Activated T-cell treated with anti-CD3 and anti-CD28 coated beads, Interleukin-2, amount 50 U/mL, for 4 hours (primary cell): ENCODE measurements at regions not wholly inside any gene's neighbourhood (a gene's known extent, or its start where the extent isn't known, plus 50 kb on each side); places are given as distances from the start of the nearest gene placed in this dataset.

Experiments
- ATAC-seq, 2 donors: fragments of 200-7000 bp; cut with Tn5 transposase; one replicate each; pipeline ENCODE4 v1.10.0; 2021
- DNase-seq: peaks from one replicate; pipeline ENCODE4 v3.0.0-alpha.2; 2020
- H3K27me3 Mint-ChIP-seq: one replicate; pipeline ENCODE4 v1.8.0; 2021; ENCODE audit warnings: low read depth, mixed read lengths
- H3K36me3 Mint-ChIP-seq: one replicate; pipeline ENCODE4 v1.8.0; 2022; ENCODE audit warnings: mixed read lengths; ENCODE audit not compliant: insufficient read depth
- H3K4me1 Mint-ChIP-seq: one replicate; pipeline ENCODE4 v1.8.0; 2021; ENCODE audit warnings: low read depth, mixed read lengths
- H3K4me3 Mint-ChIP-seq: one replicate; pipeline ENCODE4 v1.8.0; 2021; ENCODE audit warnings: mild to moderate bottlenecking, moderate library complexity, mixed read lengths
- H3K9me3 Mint-ChIP-seq: one replicate; pipeline ENCODE4 v1.8.0; 2021; ENCODE audit warnings: mixed read lengths

DNA sequence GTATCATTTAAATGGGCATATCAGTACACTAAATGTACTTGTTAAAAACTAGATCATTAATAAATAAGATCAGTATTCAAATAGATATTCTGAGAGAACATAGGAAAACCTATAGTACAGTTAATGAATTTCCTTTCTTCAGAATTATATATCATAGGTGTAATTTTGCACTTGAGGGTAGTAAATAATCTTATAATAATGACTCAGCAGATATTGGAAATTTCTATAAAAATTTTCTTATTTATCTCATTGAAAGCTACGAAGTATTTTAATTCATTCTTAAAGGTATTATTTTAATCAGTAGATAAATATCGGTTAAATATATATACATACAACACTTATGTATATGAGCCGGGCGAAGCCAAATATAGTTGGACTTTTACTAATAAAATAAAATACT, 300.9 kb upstream of the SOX2 start:
- H3K36me3 Mint-ChIP-seq, result no peaks in the 10 kb centered on the region
- no peak overlapping the region for H3K4me3 Mint-ChIP-seq
- DNase-seq (no peak), ATAC-seq (no peak)
- peaks cover 16% of the 10 kb centered on the region for H3K9me3 Mint-ChIP-seq
- H3K27me3 Mint-ChIP-seq, result no peaks in the 10 kb centered on the region
- H3K4me1 Mint-ChIP-seq, result no peaks in the 10 kb centered on the region

DNA sequence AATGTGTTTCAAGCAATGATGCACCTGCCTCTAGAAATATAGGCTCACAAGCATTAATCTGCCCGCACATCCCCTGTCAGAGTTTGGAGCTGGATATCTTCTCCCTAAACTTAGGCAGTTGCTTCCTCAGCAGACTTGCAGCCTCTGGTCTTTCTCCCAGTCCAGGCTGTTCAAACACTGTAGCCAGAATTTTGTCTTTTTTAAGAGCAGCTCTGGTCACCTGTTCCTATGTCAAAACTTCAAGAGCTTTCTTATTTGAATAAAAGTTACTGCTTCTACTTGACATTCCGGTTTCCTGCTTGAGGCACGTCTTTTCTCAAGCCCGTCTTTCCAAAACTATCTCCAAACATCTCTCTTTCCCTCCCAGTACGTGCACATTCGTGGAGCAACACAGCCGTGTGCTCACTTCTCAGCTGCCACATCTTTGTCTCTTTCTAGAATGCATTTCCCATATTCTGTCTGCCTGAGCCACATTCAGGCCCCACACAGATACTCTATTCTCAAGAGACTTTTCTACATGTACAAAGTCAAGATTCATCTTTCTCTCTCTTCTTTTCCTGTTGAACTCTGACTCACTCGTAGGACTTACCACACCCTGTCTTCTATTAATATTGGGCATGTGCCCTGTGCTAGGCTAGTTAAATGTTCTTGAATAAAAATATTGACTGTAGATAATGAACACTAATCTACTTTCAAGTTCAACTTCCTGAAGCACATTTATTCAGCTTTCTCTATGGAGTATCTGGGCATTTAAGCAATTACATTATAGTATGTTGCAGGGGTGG, 307.7 kb upstream of the SOX2 start:
- H3K9me3 Mint-ChIP-seq, result peaks cover 13% of the 10 kb centered on the region
- H3K36me3 Mint-ChIP-seq, result no peaks in the 10 kb centered on the region
- ATAC-seq (no peak), DNase-seq (no peak)
- H3K4me1 Mint-ChIP-seq, result no peaks in the 10 kb centered on the region
- H3K27me3 Mint-ChIP-seq, result no peaks in the 10 kb centered on the region
- no peak overlapping the region for H3K4me3 Mint-ChIP-seq

DNA sequence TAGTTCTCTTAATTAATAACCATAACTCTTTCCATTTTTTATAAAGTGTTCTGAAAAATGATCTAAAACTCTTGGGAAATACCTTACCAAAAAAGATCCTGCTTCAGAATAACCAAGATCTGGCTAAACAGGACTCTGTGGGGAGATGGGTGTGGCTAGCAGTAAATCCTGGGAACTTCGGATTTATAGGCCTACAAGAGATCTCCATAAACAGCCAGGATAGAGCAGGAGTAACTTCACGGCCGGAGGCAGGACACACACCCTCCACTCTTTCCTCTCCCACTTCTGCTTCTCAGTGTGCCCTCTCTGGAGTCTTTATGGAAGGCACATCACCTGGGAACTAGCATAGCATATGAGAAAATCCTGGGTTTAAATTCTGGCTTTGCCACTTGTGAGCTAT, 309.4 kb upstream of the SOX2 start:
- H3K4me3 Mint-ChIP-seq, result no peak overlapping the region
- no peaks in the 10 kb centered on the region for H3K4me1 Mint-ChIP-seq
- ATAC-seq (no peak), DNase-seq (no peak)
- H3K9me3 Mint-ChIP-seq, result peaks cover 9% of the 10 kb centered on the region
- H3K36me3 Mint-ChIP-seq, result no peaks in the 10 kb centered on the region
- no peaks in the 10 kb centered on the region for H3K27me3 Mint-ChIP-seq

GRCh38 chr3:181384970-181385369, 326.8 kb upstream of the SOX2 start:
- H3K36me3 Mint-ChIP-seq, result no peaks in the 10 kb centered on the region
- no peak overlapping the region for H3K4me3 Mint-ChIP-seq
- DNase-seq, result no peak
- no peak for ATAC-seq
- peaks cover 12% of the 10 kb centered on the region for H3K9me3 Mint-ChIP-seq
- H3K4me1 Mint-ChIP-seq, result no peaks in the 10 kb centered on the region
- H3K27me3 Mint-ChIP-seq, result no peaks in the 10 kb centered on the region

DNA sequence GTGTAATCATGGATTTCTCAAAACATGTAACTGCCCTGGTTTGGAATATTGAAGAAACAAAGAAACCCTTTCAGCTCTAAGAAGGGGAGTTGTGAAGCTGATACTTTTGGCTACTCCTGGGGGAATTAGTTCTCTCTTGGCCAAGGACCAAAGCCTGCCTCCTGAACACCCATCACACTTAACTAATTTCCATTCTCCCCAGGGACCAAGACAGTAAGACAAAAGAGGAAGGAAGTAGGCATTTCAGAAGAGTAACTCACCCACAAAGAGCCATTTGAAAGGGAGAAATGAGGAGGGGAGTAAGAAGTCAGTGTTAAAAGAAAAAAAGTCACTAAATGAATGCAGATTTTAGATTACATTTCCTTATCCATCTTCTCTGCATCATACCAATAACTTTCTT, 328.0 kb upstream of the SOX2 start:
- Mint-ChIP-seq H3K4me3 (no peak overlapping the region), H3K4me1 (no peaks in the 10 kb centered on the region), H3K9me3 (peaks cover 12% of the 10 kb centered on the region), H3K27me3 (no peaks in the 10 kb centered on the region), H3K36me3 (no peaks in the 10 kb centered on the region)
- no peak for ATAC-seq
- DNase-seq, result no peak

DNA sequence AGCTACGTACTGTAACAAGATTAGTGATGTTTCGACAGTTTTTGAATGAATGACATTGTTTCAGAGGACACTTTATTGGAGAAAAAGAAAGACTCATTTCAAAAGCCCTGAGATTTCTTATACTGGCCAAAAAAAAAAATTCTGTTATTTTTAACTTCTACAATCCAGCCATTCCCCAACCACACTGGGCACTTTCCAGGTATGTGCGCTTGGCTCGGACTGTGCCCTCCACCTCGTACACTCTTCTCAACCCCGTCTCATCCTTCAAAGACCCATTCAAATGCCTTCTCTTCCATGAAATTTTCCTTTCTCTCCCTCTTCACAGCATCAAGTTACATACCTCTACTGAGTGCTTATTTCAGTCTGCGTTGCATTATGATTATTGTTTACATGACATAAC, 328.5 kb upstream of the SOX2 start:
- DNase-seq (no peak), ATAC-seq (no peak)
- H3K36me3 Mint-ChIP-seq, result no peaks in the 10 kb centered on the region
- no peaks in the 10 kb centered on the region for H3K27me3 Mint-ChIP-seq
- no peak overlapping the region for H3K4me3 Mint-ChIP-seq
- no peaks in the 10 kb centered on the region for H3K4me1 Mint-ChIP-seq
- peaks cover 12% of the 10 kb centered on the region for H3K9me3 Mint-ChIP-seq

DNA sequence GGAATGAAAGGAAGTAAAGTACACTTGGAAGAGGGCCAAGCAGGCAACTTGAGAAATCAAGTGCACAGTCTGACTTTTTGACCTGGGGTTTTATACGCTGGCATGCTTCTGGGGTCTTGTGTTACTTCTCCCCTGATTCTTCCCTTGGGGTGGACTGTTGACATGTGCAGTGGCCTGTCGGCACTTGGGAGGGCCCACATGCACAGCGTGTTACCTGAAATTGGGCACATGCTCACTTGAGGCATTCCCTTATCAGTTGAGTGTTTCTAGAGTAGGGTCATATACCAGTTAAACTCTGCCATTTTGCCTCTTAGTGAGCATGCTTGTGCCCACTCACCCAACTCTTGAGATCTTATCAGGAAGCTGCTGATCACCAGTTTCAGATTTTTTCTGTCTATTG, 329.1 kb upstream of the SOX2 start:
- no peak overlapping the region for H3K4me3 Mint-ChIP-seq
- ATAC-seq (no peak), DNase-seq (no peak)
- H3K27me3 Mint-ChIP-seq, result no peaks in the 10 kb centered on the region
- no peaks in the 10 kb centered on the region for H3K4me1 Mint-ChIP-seq
- no peaks in the 10 kb centered on the region for H3K36me3 Mint-ChIP-seq
- H3K9me3 Mint-ChIP-seq, result peaks cover 12% of the 10 kb centered on the region

DNA sequence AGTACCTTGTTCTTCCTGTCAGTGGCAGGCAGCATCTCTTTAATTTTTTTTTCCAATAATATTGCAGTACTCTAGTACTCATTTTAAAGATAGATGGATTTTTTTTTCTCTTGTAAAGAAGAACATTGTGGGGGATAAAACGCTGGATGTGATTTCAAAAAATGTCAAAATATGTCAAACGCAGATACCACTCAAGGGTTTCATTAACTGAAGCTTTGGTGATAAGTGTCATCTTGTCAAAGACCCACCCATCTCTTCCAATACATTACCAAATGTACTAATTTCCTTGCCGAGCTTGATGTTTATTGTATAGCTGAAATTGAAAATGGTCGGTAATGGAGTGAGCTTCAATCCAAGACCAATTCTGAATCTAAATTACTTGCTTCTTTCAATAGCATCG, 332.4 kb upstream of the SOX2 start:
- ATAC-seq (no peak), DNase-seq (no peak)
- H3K27me3 Mint-ChIP-seq, result no peaks in the 10 kb centered on the region
- no peaks in the 10 kb centered on the region for H3K4me1 Mint-ChIP-seq
- H3K9me3 Mint-ChIP-seq, result peaks cover 6% of the 10 kb centered on the region
- H3K4me3 Mint-ChIP-seq, result no peak overlapping the region
- H3K36me3 Mint-ChIP-seq, result no peaks in the 10 kb centered on the region

DNA sequence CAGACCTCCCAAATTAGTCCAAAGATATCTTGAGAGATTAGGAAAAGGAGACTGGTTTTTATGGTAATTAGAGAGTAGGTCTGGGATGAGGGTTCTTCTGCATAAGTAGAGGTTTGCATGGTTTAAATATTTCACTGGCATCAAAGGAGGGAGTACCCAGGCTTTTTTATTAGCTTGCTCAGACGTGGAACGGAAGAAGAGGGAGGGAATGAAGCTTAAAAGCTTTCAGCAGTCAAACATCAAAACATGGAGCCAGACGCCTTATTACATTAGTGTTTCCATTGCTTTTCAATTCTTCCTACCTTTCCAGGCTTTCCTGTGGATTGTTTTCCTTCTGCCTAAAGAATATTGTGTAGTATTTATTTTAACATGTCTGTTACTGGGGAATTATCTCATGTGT, 342.1 kb upstream of the SOX2 start:
- no peaks in the 10 kb centered on the region for H3K4me1 Mint-ChIP-seq
- H3K4me3 Mint-ChIP-seq, result no peak overlapping the region
- no peak for DNase-seq
- no peaks in the 10 kb centered on the region for H3K9me3 Mint-ChIP-seq
- H3K27me3 Mint-ChIP-seq, result no peaks in the 10 kb centered on the region
- no peak for ATAC-seq
- no peaks in the 10 kb centered on the region for H3K36me3 Mint-ChIP-seq

DNA sequence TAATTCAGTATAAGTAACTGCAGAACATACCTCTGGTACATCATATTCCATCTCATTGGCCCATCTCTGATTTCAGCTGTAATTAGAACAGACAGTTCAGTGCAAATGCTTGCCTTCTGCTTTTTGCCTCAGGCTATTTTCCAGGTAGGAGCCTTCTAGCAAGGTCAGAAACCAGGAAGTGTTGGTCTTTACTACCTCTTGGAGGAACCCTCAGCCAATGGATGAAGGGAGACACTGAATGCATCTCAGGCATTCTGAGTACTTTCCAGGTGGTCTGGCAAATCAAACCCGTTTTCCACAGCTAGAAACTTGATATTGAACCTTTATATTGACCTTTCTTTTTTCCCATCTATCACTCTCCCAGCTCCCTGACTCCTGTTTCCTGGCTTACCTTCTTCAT, 348.5 kb upstream of the SOX2 start:
- H3K4me1 Mint-ChIP-seq, result no peaks in the 10 kb centered on the region
- H3K36me3 Mint-ChIP-seq, result no peaks in the 10 kb centered on the region
- H3K4me3 Mint-ChIP-seq, result no peak overlapping the region
- no peaks in the 10 kb centered on the region for H3K27me3 Mint-ChIP-seq
- ATAC-seq (no peak), DNase-seq (no peak)
- peaks cover 16% of the 10 kb centered on the region for H3K9me3 Mint-ChIP-seq

- Mint-ChIP-seq H3K4me1 (no peaks in the 10 kb centered on the region), H3K9me3 (peaks cover 16% of the 10 kb centered on the region), H3K36me3 (no peaks in the 10 kb centered on the region), H3K4me3 (no peak overlapping the region), H3K27me3 (no peaks in the 10 kb centered on the region)
- no peak for ATAC-seq
- no peak for DNase-seq
These were observed 349.3 kb upstream of the SOX2 start for GRCh38 chr3:181362378-181362777.

GRCh38 chr3:181358562-181358961, 353.2 kb upstream of the SOX2 start:
- ATAC-seq, result no peak
- Mint-ChIP-seq H3K27me3 (no peaks in the 10 kb centered on the region), H3K9me3 (peaks cover 15% of the 10 kb centered on the region), H3K4me3 (no peak overlapping the region), H3K36me3 (no peaks in the 10 kb centered on the region), H3K4me1 (no peaks in the 10 kb centered on the region)
- no peak for DNase-seq

GRCh38 chr3:181358060-181358459, 353.7 kb upstream of the SOX2 start:
- H3K4me1 Mint-ChIP-seq, result no peaks in the 10 kb centered on the region
- peaks cover 11% of the 10 kb centered on the region for H3K9me3 Mint-ChIP-seq
- H3K36me3 Mint-ChIP-seq, result no peaks in the 10 kb centered on the region
- H3K4me3 Mint-ChIP-seq, result no peak overlapping the region
- no peak for ATAC-seq
- no peak for DNase-seq
- no peaks in the 10 kb centered on the region for H3K27me3 Mint-ChIP-seq

- Mint-ChIP-seq H3K9me3 (no peaks in the 10 kb centered on the region), H3K36me3 (no peaks in the 10 kb centered on the region), H3K27me3 (no peaks in the 10 kb centered on the region), H3K4me3 (no peak overlapping the region), H3K4me1 (no peaks in the 10 kb centered on the region)
- ATAC-seq (no peak), DNase-seq (no peak)
These were observed 357.6 kb upstream of the SOX2 start for GRCh38 chr3:181354140-181354539.

GRCh38 chr3:181344331-181344730, 354.8 kb upstream of the DNAJC19 start:
- DNase-seq (no peak), ATAC-seq (no peak)
- H3K4me1 Mint-ChIP-seq, result no peaks in the 10 kb centered on the region
- no peak overlapping the region for H3K4me3 Mint-ChIP-seq
- H3K36me3 Mint-ChIP-seq, result no peaks in the 10 kb centered on the region
- no peaks in the 10 kb centered on the region for H3K27me3 Mint-ChIP-seq
- no peaks in the 10 kb centered on the region for H3K9me3 Mint-ChIP-seq

DNA sequence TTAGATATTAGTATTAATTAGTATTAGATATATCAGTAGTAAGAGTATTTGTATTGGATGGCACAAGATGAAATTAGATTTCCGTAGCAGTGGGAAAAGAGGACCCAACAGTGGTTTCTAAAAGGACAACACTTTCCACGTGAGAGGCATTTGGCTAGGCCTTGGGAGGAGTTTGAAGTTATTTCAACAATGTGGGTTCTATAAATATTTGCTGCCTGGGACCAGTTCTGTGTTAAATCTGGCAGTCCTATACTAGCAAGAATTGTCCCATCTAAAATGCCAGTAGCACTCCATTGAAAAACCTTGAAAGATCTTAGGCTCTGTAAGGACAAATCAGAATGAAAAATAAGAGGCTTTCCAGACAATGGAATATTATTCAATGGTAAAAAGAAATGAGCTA, 347.1 kb upstream of the DNAJC19 start:
- Mint-ChIP-seq H3K4me1 (no peaks in the 10 kb centered on the region), H3K9me3 (no peaks in the 10 kb centered on the region), H3K4me3 (no peak overlapping the region), H3K27me3 (no peaks in the 10 kb centered on the region), H3K36me3 (no peaks in the 10 kb centered on the region)
- DNase-seq, result no peak
- no peak for ATAC-seq
